Caco-2 (cell line): ENCODE measurements at regions not wholly inside any gene's neighbourhood (a gene's known extent, or its start where the extent isn't known, plus 50 kb on each side); places are given as distances from the start of the nearest gene placed in this dataset.

ENCODE experiments used
- BruUV-seq: library from RNA; stranded (reverse); fragments of 400-500 nt; replicated peaks from 2 replicates; lab custom pipeline; 2021; lab: Mats Ljungman, UMichigan
- CTCF ChIA-PET: fragments of 300-600 bp; sonication (Branson Sonifier 250); formaldehyde crosslinking; loops from one replicate; lab custom pipeline; 2022; ENCODE audit warnings: antibody characterized with exemption; lab: Charles Lee
- POLR2A ChIA-PET: fragments of 300-600 bp; sonication (Branson Sonifier 250); formaldehyde crosslinking; loops from one replicate; lab custom pipeline; 2022; ENCODE audit warnings: antibody characterized with exemption; lab: Charles Lee
- DNase-seq, 2 experiments: peaks; one replicate each; pipeline versions ENCODE4 v3.0.0 to v3.0.0-alpha.2; 2020 to 2022
- H3K27me3 ChIP-seq: replicated peaks from 2 replicates; pipeline ENCODE4 v1.6.0; 2011; ENCODE audit warnings: low read length; ENCODE audit not compliant: control insufficient read depth, insufficient read depth
- H3K36me3 ChIP-seq: 2 replicates; pipeline ENCODE4 v1.5.1; 2011; ENCODE audit warnings: low read length; ENCODE audit not compliant: control insufficient read depth, insufficient read depth
- H3K4me1 ChIP-seq: fragments of 250-450 bp; sonication (Bioruptor Pico); 2 replicates; pipeline ENCODE4 v1.5.1; 2020; ENCODE audit warnings: mild to moderate bottlenecking
- H3K4me3 ChIP-seq: 2 replicates; pipeline ENCODE4 v1.5.1; 2011; ENCODE audit warnings: low read depth, mild to moderate bottlenecking, control low read depth, low read length
- H3K9me3 ChIP-seq: fragments of 250-450 bp; sonication (Bioruptor Pico); 2 replicates; pipeline ENCODE4 v1.5.1; 2020; ENCODE audit warnings: mild to moderate bottlenecking, moderate library complexity
- H3K27ac Mint-ChIP-seq: one replicate; pipeline ENCODE4 v1.8.0; 2022; ENCODE audit warnings: mixed read lengths; ENCODE audit not compliant: unreplicated experiment
- H3K27me3 Mint-ChIP-seq: one replicate; pipeline ENCODE4 v1.8.0; 2022; ENCODE audit warnings: mixed read lengths; ENCODE audit not compliant: insufficient read depth, unreplicated experiment
- H3K36me3 Mint-ChIP-seq: one replicate; pipeline ENCODE4 v1.8.0; 2022; ENCODE audit warnings: mild to moderate bottlenecking, mixed read lengths; ENCODE audit not compliant: insufficient read depth, unreplicated experiment
- H3K4me1 Mint-ChIP-seq: one replicate; pipeline ENCODE4 v1.8.0; 2022; ENCODE audit warnings: low read depth, mixed read lengths; ENCODE audit not compliant: unreplicated experiment
- H3K4me3 Mint-ChIP-seq: one replicate; pipeline ENCODE4 v1.8.0; 2022; ENCODE audit warnings: mild to moderate bottlenecking, moderate library complexity, mixed read lengths; ENCODE audit not compliant: unreplicated experiment
- H3K9me3 Mint-ChIP-seq: one replicate; pipeline ENCODE4 v1.8.0; 2022; ENCODE audit warnings: mixed read lengths; ENCODE audit not compliant: unreplicated experiment
- intact Hi-C: fragments of 100-400 bp; cut with micrococcal nuclease; formaldehyde crosslinking; loops from one replicate; pipeline ENCODE4 v1.10.0; 2022; ENCODE audit not compliant: unreplicated experiment
- TF ChIP-seq, protein P1 (sequence below), 2 experiments: fragments of 200-600 bp in 1 of 2; IDR thresholded peaks; 1 replicate in 1 of 2; 2 replicates in 1 of 2; pipeline versions ENCODE4 v1.5.1 to v1.8.0; 2011 to 2022; ENCODE audit warnings: antibody characterized with exemption in 1 of 2, control low read depth in 1 of 2, inconsistent platforms in 1 of 2, low read depth in 1 of 2, low read length in 1 of 2, mild to moderate bottlenecking in 1 of 2, moderate library complexity in 1 of 2; ENCODE audit not compliant: insufficient read depth in 1 of 2, severe bottlenecking in 1 of 2, unreplicated experiment in 1 of 2

GRCh38 chr2:150374492-150374891 lies 113.0 kb downstream of the RND3 start:
- no peaks in the 10 kb centered on the region for H3K9me3 ChIP-seq
- no peaks in the 10 kb centered on the region for H3K27me3 Mint-ChIP-seq

DNA sequence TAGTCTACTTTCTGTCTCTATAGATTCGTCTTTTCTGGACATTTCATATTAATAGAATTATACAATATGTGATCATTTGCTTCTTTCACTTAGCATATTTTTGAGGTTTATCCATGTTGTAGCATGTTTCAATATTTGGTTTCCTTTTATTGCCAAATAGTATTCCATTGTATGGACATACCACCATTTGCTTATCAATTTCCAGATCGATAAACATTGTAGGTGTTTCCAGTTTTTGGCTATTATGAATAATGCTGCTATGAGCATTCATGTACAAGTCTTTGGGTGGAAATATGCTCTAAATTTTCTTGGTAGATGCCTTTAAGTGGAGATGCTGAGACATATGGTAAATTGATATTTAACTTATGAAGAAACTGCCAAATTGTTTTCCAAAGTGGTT lies 114.1 kb downstream of the RND3 start:
- Histone ChIP-seq H3K4me1 (peaks cover 53% of the 10 kb centered on the region), H3K9me3 (no peaks in the 10 kb centered on the region), H3K4me3 (no peak overlapping the region), H3K36me3 (no peaks in the 10 kb centered on the region), H3K27me3 (no peaks in the 10 kb centered on the region)
- no peak for DNase-seq
- ChIA-PET POLR2A (no interaction called here), CTCF (no interaction called here)
- Mint-ChIP-seq H3K36me3 (no peaks in the 10 kb centered on the region), H3K9me3 (no peaks in the 10 kb centered on the region), H3K27ac (no peak overlapping the region), H3K4me3 (no peak overlapping the region), H3K27me3 (no peaks in the 10 kb centered on the region), H3K4me1 (peaks cover 31% of the 10 kb centered on the region)
- no TSS peak for BruUV-seq
- TF ChIP-seq, protein P1, sequence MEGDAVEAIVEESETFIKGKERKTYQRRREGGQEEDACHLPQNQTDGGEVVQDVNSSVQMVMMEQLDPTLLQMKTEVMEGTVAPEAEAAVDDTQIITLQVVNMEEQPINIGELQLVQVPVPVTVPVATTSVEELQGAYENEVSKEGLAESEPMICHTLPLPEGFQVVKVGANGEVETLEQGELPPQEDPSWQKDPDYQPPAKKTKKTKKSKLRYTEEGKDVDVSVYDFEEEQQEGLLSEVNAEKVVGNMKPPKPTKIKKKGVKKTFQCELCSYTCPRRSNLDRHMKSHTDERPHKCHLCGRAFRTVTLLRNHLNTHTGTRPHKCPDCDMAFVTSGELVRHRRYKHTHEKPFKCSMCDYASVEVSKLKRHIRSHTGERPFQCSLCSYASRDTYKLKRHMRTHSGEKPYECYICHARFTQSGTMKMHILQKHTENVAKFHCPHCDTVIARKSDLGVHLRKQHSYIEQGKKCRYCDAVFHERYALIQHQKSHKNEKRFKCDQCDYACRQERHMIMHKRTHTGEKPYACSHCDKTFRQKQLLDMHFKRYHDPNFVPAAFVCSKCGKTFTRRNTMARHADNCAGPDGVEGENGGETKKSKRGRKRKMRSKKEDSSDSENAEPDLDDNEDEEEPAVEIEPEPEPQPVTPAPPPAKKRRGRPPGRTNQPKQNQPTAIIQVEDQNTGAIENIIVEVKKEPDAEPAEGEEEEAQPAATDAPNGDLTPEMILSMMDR (IDR thresholded peaks at IDR 0.05; ENCODE audit: insufficient read depth in 1 of 2, low read depth in 1 of 2, low read length in 1 of 2, severe bottlenecking in 1 of 2, unreplicated experiment in 1 of 2), result no peak
- intact Hi-C loops, result loop anchor here (5.0 kb wide), 1 partner anchor 151 kb away; no protein-coding TSS in a partner anchor

More at GRCh38 chr2:150374492-150374891, 113.0 kb downstream of the RND3 start:
- CTCF ChIA-PET, result no interaction called here
- Histone ChIP-seq H3K27me3 (no peaks in the 10 kb centered on the region), H3K4me3 (no peak overlapping the region), H3K4me1 (peaks cover 53% of the 10 kb centered on the region), H3K36me3 (no peaks in the 10 kb centered on the region)
- H3K27ac Mint-ChIP-seq, result no peak overlapping the region
- DNase-seq, result no peak
- H3K4me1 Mint-ChIP-seq, result peaks cover 31% of the 10 kb centered on the region
- H3K4me3 Mint-ChIP-seq, result no peak overlapping the region
- intact Hi-C loops, result loop anchor here (5.0 kb wide), 1 partner anchor 152 kb away; no protein-coding TSS in a partner anchor
- H3K9me3 Mint-ChIP-seq, result no peaks in the 10 kb centered on the region
- no peaks in the 10 kb centered on the region for H3K36me3 Mint-ChIP-seq
- POLR2A ChIA-PET, result no interaction called here
- TF ChIP-seq, protein P1 (IDR thresholded peaks at IDR 0.05; ENCODE audit: insufficient read depth in 1 of 2, low read depth in 1 of 2, low read length in 1 of 2, severe bottlenecking in 1 of 2, unreplicated experiment in 1 of 2), result no peak
- BruUV-seq, result no TSS peak

GRCh38 chr2:150371044-150371818 lies 116.2 kb downstream of the RND3 start:
- H3K27ac Mint-ChIP-seq, result peak overlapping the region; percentile 90
- TF ChIP-seq, protein P1 (IDR thresholded peaks at IDR 0.05; ENCODE audit: insufficient read depth in 1 of 2, low read depth in 1 of 2, low read length in 1 of 2, severe bottlenecking in 1 of 2, unreplicated experiment in 1 of 2), result no peak
- peaks cover 23% of the 10 kb centered on the region for H3K4me1 Mint-ChIP-seq
- BruUV-seq, result no TSS peak
- Histone ChIP-seq H3K9me3 (no peaks in the 10 kb centered on the region), H3K27me3 (no peaks in the 10 kb centered on the region), H3K4me3 (no peak overlapping the region), H3K4me1 (peaks cover 38% of the 10 kb centered on the region), H3K36me3 (no peaks in the 10 kb centered on the region)
- H3K9me3 Mint-ChIP-seq, result no peaks in the 10 kb centered on the region
- H3K36me3 Mint-ChIP-seq, result no peaks in the 10 kb centered on the region
- H3K27me3 Mint-ChIP-seq, result no peaks in the 10 kb centered on the region
- peak; percentile 80 to 90 for DNase-seq
- H3K4me3 Mint-ChIP-seq, result peak overlapping the region; percentile 19
- CTCF ChIA-PET, result interaction anchor here (1.1 kb wide), 1 partner anchor 35 kb away, joined by 3 read pairs; no protein-coding TSS in a partner anchor
- POLR2A ChIA-PET, result interaction anchor here (0.9 kb wide), 1 partner anchor 38 kb away, joined by 4 read pairs; no protein-coding TSS in a partner anchor
- intact Hi-C loops, result loop anchor here (1.0 to 5.0 kb wide), 4 partner anchors 35 to 149 kb away; partner anchors contain the start of gene RND3
